SKM-1 treated with dmso at 0.1 percent for 144 hours (cell line): ENCODE measurements at regions not wholly inside any gene's neighbourhood (a gene's known extent, or its start where the extent isn't known, plus 50 kb on each side); places are given as distances from the start of the nearest gene placed in this dataset.
A peak's percentile ranks its signal among the peaks of the same experiment; 100 is the strongest.

Experiments used
- DNase-seq: peaks from one replicate; lab custom pipeline; 2025; ENCODE audit not compliant: unreplicated experiment; lab: John Stamatoyannopoulos, UW

DNA sequence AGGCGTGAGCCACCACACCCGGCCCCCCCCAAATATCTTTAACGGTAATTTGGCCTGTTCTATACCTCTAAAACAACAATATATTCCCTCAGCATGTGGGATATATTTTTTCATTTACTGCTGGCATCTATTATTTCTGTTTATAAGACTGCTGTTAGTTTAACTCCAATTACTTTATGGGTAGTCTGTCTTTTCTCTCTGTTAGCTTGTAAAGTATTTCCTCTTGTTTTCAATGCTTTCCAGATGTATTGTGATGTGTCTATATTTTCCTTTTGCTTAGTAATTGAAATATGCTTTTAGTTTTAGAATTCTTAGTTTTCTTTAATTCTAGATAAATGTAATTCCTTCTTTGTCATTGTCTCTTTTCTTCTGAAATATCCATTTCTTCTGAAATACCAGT is 445.8 kb downstream of the ANKRD50 start:
- DNase-seq, result no peak

DNA sequence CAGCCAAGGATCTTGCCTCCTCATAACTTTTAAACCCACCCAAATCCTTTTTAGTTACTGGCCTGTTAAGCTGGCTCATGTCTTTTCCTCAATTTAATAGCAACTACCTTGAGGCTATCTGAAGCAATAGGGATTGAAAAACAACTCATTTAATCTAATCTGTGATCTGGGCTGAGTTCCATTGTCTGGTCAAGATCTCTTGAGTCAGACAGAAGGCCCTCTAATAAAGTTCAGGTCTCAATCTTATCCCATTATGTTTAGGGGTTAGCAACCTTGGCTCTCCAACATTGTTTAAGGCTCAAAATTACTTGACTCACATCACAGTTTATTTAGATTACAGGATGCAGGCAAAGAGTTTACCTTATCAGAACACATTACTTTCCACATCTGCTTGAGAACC is 436.1 kb downstream of the ANKRD50 start:
- no peak for DNase-seq

DNA sequence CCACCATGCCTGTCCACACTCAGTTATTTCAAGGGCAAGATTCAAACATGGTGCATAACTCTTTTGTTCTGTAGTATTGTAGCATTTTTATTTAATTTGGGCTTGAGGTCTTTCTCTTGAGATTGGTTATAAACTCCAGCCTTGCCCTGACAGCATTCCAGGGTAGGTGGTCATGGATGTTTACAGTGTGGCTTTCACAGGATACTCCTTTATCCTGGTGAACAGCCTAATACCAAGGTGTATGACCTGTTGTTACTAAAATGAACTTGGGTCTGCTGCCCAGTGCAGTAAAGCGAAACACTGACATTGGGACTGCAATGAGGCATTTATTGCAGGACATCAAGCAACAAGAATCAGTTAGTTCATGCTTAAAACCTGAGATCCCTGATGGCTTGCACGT is 434.8 kb downstream of the ANKRD50 start:
- no peak for DNase-seq

DNA sequence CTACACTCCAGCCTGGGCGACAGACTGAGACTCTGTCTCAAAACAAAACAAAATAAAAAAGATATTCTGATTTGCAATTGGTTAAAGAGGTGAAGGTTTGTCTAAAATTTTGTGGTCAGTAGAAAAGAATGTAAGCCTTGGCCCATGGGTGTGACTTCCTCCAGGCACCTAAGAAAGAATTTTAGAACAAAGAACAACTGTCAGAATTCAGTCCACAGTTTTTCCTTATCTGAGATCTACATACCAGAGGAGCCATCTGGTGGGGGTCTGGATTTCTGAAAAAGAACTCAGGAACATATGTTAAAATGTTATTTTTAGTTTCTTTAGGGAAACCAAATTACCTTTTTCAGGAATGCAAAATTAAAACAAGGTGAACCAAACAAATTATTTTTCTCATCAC is 434.1 kb downstream of the ANKRD50 start:
- no peak for DNase-seq

DNA sequence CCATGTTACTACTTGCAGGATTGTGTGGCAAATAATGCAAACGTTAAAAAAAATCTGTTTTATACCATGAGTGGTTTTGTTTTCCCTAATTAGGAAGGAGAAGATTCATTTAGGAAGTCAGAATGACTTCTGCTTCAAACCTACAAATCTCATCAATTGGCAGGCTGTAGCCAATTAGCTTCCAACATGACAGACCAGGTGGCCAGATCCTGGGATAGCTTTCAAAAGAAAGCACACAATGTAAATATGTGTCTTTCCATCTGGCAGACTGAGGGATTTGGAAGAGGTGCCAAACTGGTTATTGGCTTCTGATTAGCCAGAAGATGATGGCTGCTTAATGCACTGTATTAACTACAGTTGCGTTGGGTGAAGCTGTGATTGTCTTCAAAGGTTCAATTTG is 432.8 kb downstream of the ANKRD50 start:
- no peak for DNase-seq

DNA sequence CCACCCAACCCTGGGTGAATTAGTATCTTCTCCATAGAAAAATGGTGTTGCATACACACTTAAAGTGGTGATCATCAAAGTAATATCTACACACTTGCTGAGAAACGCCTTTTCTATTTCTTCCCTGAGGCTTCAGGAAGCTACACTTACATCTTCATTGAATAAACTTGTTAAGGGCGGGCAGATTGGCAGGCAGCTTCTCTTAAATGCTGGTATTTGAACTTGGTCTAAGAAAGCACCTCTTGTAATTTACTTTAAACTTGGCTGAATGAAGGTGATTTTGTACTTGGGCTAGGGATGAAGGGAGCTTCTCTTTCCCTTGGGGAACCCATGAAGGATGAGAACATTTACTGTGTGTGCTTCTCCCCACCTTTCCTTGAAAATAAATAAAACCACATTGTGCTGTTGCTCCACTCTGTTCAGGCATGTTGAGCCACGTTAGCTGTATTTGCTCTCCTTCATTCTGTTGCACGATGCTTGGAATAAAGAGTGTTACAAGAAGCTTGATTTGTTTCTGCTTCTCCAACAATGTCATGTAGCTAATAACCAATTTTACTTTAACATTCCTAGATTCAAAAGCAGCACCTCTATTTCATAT is 430.1 kb downstream of the ANKRD50 start:
- no peak for DNase-seq

DNA sequence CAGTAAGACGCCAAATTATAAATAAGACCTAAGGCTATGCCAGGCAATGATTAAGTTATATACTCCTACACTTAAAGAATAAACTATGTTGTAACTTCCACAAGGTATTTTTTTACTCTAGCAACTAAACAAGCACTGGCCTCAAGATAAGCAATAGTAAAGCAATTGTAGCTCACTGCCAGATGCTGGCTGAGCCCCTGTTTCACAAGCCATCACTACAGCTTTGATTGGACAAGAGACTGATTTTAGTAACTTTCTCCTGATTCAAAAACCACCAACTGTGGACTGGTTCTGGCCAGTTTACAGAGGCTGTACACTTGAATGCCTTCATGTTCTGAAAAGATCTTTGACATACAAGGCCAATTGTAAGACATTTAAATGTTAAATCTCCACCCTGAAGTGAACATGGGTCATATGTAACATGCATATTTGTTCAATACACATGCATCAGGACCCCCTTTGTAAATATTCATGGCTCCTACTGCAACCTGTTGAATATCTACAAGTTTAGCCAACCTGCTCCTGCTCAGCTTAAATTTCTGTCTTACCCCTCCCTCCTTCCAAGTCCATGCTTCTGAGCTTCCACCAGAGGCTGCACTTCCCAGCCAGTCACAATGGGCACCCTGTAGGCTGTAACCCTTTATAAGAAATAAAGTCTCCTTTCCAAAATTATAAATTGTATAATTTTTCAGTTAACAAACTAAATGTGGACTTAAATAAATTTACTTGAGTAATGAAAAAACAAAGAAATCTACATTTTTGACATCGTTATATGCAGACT is 423.6 kb downstream of the ANKRD50 start:
- no peak for DNase-seq

DNA sequence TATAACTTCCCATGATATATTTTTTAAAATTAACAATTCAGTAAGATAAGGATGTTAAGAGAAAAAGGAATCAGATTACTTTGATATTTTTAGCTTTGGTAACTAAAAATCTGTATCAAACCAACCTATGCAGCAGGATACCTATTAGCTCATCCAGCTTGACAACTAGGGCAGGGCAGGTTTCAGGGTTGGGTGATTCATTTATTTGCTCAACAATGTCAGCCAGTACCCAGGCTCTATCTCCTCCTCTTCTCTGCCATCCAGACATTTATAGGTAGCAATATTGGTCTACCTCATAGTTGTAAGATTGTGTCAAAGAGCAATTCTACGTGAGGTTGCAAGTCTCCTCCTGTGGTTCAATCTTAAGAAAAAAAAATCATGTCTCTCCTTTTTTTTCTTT is 421.9 kb downstream of the ANKRD50 start:
- no peak for DNase-seq

DNA sequence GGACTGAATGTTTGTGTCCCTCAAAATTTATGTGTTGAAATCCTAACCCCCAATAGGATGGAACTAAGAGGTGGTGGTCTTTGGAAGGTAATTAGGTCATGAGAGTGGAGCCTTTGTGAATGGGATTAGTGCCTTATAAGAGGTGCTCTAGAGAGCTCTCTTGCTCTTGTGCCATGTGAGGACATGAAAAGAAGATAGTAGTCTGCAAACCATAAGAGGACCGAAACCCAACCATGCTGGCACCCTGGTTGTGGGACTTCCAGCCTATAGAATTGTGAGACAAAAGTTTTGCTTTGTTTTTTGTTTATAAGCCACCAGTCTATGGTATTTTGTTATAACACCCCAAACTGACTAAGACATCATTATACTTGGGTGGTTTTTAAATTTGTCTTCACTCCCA is 417.1 kb downstream of the ANKRD50 start:
- DNase-seq, result no peak

DNA sequence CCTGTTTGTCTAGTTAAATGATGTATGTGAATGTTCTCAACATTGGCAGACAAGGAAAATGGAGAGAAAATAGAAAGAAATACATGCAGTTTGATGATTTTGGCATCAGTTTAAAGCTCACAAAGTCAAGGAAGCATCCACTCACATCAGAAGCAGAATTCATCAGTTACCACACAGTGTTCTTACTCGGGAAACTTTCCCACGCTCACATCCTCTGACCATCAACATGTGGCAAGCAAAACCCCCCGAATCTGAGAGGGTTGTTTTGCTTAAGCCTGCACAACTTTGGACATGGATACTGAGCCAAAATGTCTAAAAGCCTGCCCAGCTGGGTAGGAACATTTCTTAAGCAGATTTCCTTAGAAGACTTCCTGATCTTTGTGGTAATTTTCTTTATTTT is 407.6 kb downstream of the ANKRD50 start:
- no peak for DNase-seq

DNA sequence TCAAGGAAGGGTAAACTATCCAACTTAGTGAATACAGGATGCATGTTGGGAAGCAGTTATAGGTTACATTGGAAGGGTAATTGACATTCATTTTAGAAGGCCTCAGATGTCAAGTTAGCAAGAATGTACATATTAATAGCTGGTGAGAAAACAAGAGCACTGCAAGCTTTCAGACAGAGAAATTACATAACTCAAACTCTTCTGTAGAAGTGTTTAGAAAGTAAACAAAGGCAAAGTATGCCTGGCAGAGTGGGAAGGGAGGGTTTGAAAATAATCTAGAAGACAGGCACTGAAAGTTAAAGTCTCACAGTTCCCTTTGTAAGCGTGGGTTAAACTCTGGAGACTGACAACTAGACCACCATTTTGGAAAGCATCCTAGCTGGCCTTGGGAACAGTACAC is 406.2 kb downstream of the ANKRD50 start:
- DNase-seq, result no peak

DNA sequence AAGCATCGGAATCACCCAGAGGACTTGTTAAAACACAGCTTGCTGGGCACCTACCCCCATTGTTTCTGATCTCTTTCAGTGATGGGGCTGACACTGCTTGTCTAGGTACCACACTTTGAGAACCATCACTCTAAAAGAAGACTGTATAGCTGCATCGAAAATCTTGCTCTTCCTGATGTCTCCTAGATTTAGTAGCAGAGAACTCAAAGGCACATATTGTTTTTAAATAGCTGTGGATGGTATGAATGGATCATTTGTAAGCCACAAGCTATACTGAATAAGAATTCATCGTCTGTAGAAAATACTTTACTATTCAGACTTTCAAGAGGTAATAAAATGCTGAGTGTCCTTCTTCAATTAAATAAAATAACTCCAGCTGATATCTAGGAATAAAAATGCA is 405.4 kb downstream of the ANKRD50 start:
- no peak for DNase-seq

DNA sequence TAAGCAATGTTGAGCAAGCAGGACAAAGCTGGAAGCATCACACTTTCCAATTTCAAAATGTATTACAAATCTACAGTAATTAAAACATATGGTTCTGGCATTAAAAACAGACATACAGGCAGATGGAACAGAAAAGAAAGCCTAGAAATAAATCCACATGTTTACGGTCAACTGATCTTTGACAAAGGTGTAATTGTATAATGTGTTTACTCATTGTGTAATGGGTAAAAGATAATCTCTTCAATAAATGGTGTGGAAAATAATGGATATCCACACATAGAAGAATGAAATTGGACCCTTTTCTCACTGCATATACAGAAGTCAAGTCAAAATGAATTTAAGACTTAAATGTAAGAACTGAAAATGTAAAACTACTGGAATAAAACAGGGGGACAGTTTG is 394.2 kb downstream of the ANKRD50 start:
- no peak for DNase-seq

DNA sequence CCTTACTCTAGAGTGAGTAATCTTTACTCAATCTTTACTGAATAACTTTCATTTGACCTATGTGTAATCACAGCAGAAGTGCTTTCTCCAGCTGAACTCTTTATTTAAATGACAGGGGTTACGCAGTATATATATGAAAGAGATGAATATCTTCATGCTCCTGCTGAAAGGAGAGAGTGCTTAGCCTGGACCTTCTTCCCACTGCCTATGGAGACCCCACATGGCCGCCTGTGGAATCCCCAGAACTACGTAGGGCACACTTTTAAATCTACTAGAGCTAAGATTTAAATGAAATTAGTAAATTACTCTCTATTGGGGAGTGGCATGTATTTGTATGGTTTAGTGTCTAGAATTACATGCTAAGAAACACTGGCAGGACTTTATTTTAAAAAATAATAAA is 391.2 kb downstream of the ANKRD50 start:
- DNase-seq, result no peak

DNA sequence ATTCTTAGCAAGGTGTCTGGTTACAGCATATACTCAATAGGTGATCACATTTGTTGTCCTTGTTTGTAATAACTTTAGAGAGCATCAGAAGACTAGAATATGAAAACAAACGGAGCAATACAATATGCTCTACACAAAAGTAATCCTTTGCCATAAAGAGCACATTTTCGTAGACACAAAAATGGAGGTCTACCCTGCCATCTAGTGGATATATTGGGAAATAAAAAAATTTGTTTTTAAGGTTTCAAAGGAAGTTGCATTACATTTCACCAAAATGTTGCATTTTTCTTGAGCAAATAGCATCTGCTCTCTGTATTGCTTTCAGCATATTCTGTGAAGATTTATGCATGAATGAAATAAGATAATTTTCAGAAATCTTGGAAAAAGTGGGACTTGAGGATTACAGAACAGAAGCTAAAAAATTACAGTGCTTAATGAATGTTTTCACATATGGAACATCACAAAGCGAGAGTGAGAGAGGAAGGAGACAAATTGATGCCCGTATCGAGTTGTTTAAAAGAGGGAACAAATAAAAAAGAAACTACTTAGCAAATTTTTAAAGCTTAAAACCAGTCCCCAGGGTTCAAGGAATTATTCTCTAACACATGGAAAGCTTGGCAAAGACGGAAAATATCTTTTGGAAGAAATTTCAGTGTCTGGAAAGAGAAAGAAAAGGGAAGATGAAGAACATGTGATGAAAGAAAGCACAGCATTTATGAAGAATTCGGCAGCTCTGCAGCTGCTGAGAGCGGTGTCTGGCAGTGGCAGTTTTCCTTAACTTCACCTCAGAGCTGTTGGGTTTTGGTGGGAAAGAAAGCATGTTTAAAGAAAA is 390.1 kb downstream of the ANKRD50 start:
- peak; percentile 33 for DNase-seq

DNA sequence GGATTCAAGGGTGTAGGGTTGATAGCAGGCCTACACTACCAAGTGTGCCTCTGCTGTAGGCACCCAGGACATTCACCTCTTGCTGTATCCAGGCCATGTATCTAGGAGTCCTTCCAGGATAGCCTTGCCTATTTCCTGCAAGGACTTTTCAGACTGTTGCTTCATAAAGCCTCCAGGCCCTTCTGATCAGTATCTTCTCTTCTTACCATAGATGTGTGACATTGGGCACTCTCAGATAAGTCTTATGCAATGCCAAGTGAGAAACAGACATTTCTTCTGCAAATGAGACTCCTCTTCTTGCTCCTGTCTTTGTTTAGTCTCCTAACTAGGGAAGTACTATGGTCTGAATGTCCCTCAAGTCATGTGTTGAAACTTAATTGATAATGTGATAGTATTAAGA is 386.8 kb downstream of the ANKRD50 start:
- no peak for DNase-seq

DNA sequence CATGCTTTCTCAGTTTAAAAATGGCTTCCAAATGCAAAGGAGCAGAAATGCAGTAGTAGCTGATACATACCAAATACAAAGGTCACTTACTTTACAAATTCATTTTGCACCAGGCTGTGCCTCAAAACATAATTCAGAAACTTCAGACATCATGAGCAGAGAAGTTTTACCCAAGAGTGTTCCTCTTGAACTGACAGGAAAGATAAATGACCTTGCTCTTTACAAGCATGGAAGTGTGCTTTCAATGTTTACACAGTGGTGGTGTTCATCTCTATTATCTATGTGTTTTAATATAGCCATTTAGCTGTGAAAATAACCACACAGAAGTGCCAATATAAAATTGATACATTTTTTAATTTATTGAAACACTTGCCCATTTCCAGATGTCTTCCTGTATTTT is 383.4 kb downstream of the ANKRD50 start:
- no peak for DNase-seq

DNA sequence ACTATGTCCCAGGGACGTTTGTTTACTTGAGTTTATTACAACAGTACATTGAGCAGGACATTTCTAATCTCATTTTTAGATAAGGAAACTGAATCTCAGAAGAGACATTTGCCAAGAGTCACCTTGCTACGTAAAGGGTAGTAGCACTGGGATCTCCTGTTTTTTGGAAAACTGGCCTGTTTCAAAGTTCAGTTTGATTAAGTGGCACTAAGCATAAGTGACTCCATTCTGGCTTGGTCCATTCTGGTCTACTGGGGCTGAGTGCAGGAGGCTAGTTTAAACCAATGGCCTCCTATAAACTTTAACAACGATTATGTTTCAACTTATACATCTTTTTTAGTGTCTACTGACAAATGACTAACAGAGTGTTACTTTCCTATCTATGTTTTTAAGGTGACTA is 382.5 kb downstream of the ANKRD50 start:
- DNase-seq, result no peak

DNA sequence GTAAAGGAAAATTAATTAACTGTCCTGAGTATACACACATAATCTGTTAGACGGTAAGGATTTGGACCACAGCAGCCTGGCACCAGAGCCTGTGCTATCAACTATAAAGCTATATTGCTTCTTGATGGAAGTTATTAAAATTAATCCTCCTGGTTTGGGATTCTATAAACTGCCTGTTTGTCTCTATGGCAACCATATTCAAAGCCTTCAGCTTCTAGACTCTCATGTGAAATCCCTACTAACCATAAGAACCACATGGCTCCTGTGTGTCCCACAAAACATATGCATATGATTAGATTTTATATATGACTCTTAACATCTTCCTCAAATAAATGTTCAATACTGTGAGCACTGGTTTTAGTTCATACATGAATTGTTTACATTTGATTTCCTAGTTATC is 380.8 kb downstream of the ANKRD50 start:
- no peak for DNase-seq

DNA sequence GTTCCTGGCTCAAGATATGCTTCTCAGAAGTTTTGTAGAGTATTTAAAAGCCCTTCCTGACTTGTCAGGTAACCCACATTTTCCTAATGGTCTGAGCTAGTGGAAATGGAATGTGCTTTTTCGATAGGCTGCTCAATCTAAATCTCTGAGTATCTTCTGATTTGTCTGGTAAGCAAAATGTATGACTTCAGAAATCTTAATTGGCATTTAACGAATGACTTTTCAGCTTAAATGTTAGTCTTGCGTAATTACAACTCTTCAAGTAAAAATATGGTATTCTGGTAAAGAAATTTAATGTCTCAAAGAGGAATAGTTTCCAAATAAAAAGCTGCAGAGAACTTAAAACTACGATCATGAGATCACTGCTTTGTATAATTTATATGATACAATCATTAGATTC is 379.1 kb downstream of the ANKRD50 start:
- DNase-seq, result no peak

DNA sequence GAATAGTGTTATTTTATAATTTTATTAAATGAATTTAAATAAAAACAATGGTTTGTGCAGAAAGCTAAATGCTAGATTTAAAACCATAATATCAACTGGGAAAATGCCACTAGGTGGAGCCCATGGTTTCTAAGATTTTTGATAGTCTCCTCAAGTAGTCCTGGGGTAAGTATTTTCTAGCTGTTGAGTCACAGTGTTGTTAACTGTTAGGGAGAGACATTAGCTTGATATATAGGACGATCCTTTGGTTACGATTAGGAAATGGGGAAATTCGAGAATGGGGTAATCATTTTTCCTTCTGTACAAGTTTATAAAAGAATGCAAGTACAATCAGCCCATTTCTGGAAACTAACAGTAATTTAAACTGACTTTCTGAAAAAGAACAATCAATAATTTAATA is 378.4 kb downstream of the ANKRD50 start:
- peak; percentile 33 for DNase-seq

DNA sequence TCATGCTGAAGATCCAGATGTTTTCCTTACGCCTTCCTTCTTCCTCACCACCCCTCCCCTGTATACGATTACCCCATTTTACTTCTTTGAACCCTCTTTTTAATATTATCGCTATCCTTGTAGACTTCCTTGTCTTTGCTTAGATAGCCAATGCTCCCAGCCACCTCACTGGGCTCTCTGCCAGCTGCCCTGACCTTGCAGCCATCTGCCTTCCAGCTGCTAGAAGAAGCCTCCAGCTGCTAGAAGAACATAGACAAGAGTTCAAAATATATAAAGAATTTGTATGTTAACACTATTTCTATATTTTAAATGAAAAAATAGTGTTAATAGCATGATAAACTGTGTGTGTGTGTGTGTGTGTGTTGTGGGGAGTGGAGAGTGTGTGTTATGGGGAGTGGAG is 374.7 kb downstream of the ANKRD50 start:
- no peak for DNase-seq
